GM12874 (cell line): ENCODE measurements at regions not wholly inside any gene's neighbourhood (a gene's known extent, or its start where the extent isn't known, plus 50 kb on each side); places are given as distances from the start of the nearest gene placed in this dataset.
A peak's percentile ranks its signal among the peaks of the same experiment; 100 is the strongest.

Experiments
- CTCF ChIP-seq: IDR thresholded peaks from 2 replicates; pipeline ENCODE4 v1.5.1; 2011; ENCODE audit warnings: low read depth, mild to moderate bottlenecking, control low read depth, low read length, moderate library complexity; ENCODE audit not compliant: insufficient read depth

- peak; percentile 87 for TF ChIP-seq CTCF
Measured at GRCh38 chr17:33520426-33521330, 227.6 kb upstream of the ASIC2 start.

- peak; percentile 62 for TF ChIP-seq CTCF
Measured at GRCh38 chr17:33521784-33522183, 228.7 kb upstream of the ASIC2 start.

- no peak for TF ChIP-seq CTCF
Measured at GRCh38 chr17:33522623-33523022, 229.5 kb upstream of the ASIC2 start.

GRCh38 chr17:33523577-33523981, 230.5 kb upstream of the ASIC2 start:
- TF ChIP-seq CTCF: no peak

GRCh38 chr17:33525186-33525585, 232.1 kb upstream of the ASIC2 start:
- no peak for TF ChIP-seq CTCF

GRCh38 chr17:33526717-33527116, 233.6 kb upstream of the ASIC2 start:
- TF ChIP-seq CTCF: no peak

- no peak for TF ChIP-seq CTCF
Measured at GRCh38 chr17:33527290-33527689, 234.2 kb upstream of the ASIC2 start.
